ENCODE measurements at regions not wholly inside any gene's neighbourhood (a gene's known extent, or its start where the extent isn't known, plus 50 kb on each side); places are given as distances from the start of the nearest gene placed in this dataset.
"Not testable (repeated sequence)": the region's sequence is repeated elsewhere in the genome, so short reads cannot be mapped to it uniquely, and the experiment has no call there.

- 58% methylated on average over 6 of the region's 6 CpGs for WGBS (ENCODE audit: missing lambda C conversion rate)
- Histone ChIP-seq H3K27ac (no peak overlapping the region), H3K9me3 (no peaks in the 10 kb centered on the region), H3K4me3 (no peak overlapping the region), H3K4me2 (no peak overlapping the region), H3K4me1 (no peaks in the 10 kb centered on the region)
- CTCF ChIA-PET = interaction anchor here (1.3 to 2.6 kb wide), 4 partner anchors 10 to 39 kb away, joined by 3 to 11 read pairs (median 6); no protein-coding TSS in a partner anchor
- ATAC-seq (no peak), DNase-seq (ENCODE audit: low read depth in 1 of 2, low spot score in 1 of 2) (no peak), FAIRE-seq (no peak)
- POLR2A ChIA-PET = no interaction called here
- TF ChIP-seq EHMT2 (IDR thresholded peaks at IDR 0.05; ENCODE audit: low read depth) = no peak
- TF ChIP-seq HEYL (CRISPR knock-in tag; IDR thresholded peaks at IDR 0.05) = no peak
- no peak for TF ChIP-seq EP300 (IDR thresholded peaks at IDR 0.05)
- no peak for TF ChIP-seq KDM5A (IDR thresholded peaks at IDR 0.05)
- no peak for TF ChIP-seq HOXB13 (CRISPR knock-in tag; IDR thresholded peaks at IDR 0.05; ENCODE audit: low read depth)
- TF ChIP-seq NR3C1 (IDR thresholded peaks at IDR 0.05) = no peak
- TF ChIP-seq ELK1 (IDR thresholded peaks at IDR 0.05; ENCODE audit: low read depth, low read length) = no peak
- no peak for TF ChIP-seq CBX8 (IDR thresholded peaks at IDR 0.05)
- TF ChIP-seq, protein P1, sequence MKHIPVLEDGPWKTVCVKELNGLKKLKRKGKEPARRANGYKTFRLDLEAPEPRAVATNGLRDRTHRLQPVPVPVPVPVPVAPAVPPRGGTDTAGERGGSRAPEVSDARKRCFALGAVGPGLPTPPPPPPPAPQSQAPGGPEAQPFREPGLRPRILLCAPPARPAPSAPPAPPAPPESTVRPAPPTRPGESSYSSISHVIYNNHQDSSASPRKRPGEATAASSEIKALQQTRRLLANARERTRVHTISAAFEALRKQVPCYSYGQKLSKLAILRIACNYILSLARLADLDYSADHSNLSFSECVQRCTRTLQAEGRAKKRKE (CRISPR knock-in tag; IDR thresholded peaks at IDR 0.05; ENCODE audit: low read depth) = no peak
- TF ChIP-seq MYC (IDR thresholded peaks at IDR 0.05; ENCODE audit: borderline replicate concordance, low read length) = no peak
- TF ChIP-seq E2F6 (IDR thresholded peaks at IDR 0.05; ENCODE audit: borderline replicate concordance, low read depth) = no peak
- no peak for TF ChIP-seq RARB (CRISPR knock-in tag; IDR thresholded peaks at IDR 0.05)
- TF ChIP-seq, protein P2, sequence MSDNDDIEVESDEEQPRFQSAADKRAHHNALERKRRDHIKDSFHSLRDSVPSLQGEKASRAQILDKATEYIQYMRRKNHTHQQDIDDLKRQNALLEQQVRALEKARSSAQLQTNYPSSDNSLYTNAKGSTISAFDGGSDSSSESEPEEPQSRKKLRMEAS (IDR thresholded peaks at IDR 0.05) = no peak
- TF ChIP-seq GATA3 (IDR thresholded peaks at IDR 0.05; ENCODE audit: borderline replicate concordance) = no peak
- no peak for TF ChIP-seq POLR2AphosphoS2 (conservative IDR thresholded peaks at IDR 0.05; ENCODE audit: low read length)
These were observed 57.7 kb upstream of the SHB start for GRCh38 chr9:38126730-38127129.

DNA sequence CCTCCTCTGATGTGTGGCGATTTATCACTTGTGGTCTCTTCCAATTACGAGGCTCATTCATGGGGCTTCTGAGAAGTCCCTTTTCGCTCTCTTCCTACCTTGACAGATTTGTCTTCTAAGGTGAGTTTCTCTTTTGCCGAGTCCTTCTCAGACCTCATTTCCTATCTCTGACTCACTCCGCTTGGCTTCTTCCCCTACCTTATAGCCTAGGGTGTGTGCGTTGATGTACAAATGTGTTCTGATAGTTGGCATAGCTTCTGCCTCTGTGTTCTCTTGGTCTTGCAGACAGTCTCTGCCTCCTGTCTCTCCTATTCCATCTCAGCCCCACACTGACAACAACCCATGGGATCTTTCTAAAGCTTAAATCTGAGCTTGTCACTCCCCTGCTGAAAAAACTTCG, 56.9 kb upstream of the SHB start:
- no peak for FAIRE-seq
- Histone ChIP-seq H3K27ac (no peak overlapping the region), H3K4me2 (no peak overlapping the region), H3K4me3 (no peak overlapping the region), H3K9me3 (no peaks in the 10 kb centered on the region), H3K4me1 (no peaks in the 10 kb centered on the region)
- WGBS (ENCODE audit: missing lambda C conversion rate) = 86% methylated on average over 7 of the region's 7 CpGs
- ChIA-PET CTCF (interaction anchor here (0.6 to 2.6 kb wide), 6 partner anchors 11 to 321 kb away, joined by 4 to 11 read pairs (median 4); no protein-coding TSS in a partner anchor), POLR2A (no interaction called here)
- TF ChIP-seq FOSL2 (IDR thresholded peaks at IDR 0.05) (no peak), FOSL2 (CRISPR knock-in tag; IDR thresholded peaks at IDR 0.05) (no peak), POLR2AphosphoS2 (conservative IDR thresholded peaks at IDR 0.05; ENCODE audit: low read length) (no peak), RCOR1 (IDR thresholded peaks at IDR 0.05; ENCODE audit: low read depth, low read length) (no peak), E2F6 (IDR thresholded peaks at IDR 0.05; ENCODE audit: borderline replicate concordance, low read depth) (no peak), EHMT2 (IDR thresholded peaks at IDR 0.05; ENCODE audit: low read depth) (no peak), SREBF2 (IDR thresholded peaks at IDR 0.05) (no peak), BHLHE40 (IDR thresholded peaks at IDR 0.05; ENCODE audit: low read depth, low read length) (no peak)
- no peak for DNase-seq (ENCODE audit: low read depth in 1 of 2, low spot score in 1 of 2)
- ATAC-seq = no peak

DNA sequence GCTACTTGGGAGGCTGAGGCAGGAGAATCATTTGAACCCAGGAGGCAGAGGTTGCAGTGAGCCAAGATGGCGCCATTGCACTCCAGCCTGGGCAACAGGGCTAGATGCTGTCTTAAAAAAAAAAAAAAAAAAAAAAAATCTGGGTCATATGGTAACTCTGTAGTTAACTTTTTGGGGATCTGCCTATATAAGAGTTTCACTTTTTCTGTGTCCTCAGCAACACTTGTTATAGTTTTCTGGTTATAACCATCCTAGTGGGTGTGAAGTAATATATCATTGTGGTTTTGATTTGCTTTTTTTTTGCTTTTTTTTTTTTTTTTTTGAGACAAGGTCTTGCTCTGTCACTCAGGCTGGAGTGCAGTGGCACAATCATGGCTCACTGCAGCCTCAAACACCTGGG, 54.3 kb upstream of the SHB start:
- CTCF ChIA-PET; DNase-seq (ENCODE audit: low read depth in 1 of 2, low spot score in 1 of 2); H3K4me2 ChIP-seq; POLR2A ChIA-PET; H3K4me1 ChIP-seq; H3K4me3 ChIP-seq; ATAC-seq; H3K27ac ChIP-seq; H3K9me3 ChIP-seq; FAIRE-seq: not testable (repeated sequence)
- 20% methylated on average over 1 of the region's 1 CpG for WGBS (ENCODE audit: missing lambda C conversion rate)

Measured in A549 (cell line).